GM23338 (cell line): ENCODE measurements at regions not wholly inside any gene's neighbourhood (a gene's known extent, or its start where the extent isn't known, plus 50 kb on each side); places are given as distances from the start of the nearest gene placed in this dataset.

Source experiments
- CREB1 ChIP-seq: fragments of 250-450 bp; sonication (Bioruptor Pico); IDR thresholded peaks from 2 replicates; pipeline ENCODE4 v1.5.0; 2020; ENCODE audit warnings: low read depth, mild to moderate bottlenecking, moderate library complexity
- CTCF ChIP-seq, 2 experiments: fragments of 200-600 bp in 1 of 2; sonication (generic) in 1 of 2; conservative IDR thresholded peaks; 2 replicates each; pipeline versions ENCODE4 v1.5.1 to v1.6.1; 2016 to 2017; ENCODE audit warnings: antibody characterized with exemption in 2 of 2, low read depth in 2 of 2, mild to moderate bottlenecking in 2 of 2, moderate library complexity in 1 of 2
- EZH2 ChIP-seq: fragments of 200-600 bp; sonication (generic); IDR thresholded peaks from one replicate; pipeline ENCODE4 v1.8.0; 2017; ENCODE audit warnings: antibody characterized with exemption, mild to moderate bottlenecking, low read depth; ENCODE audit not compliant: unreplicated experiment
- EZH2phosphoT487 ChIP-seq: fragments of 200-600 bp; sonication (generic); IDR thresholded peaks from one replicate; pipeline ENCODE4 v1.8.1; 2018; ENCODE audit warnings: antibody characterized with exemption; ENCODE audit not compliant: unreplicated experiment
- JUNB ChIP-seq: IDR thresholded peaks from one replicate; pipeline ENCODE4 v1.6.1; 2016; ENCODE audit warnings: antibody characterized with exemption; ENCODE audit not compliant: unreplicated experiment
- POLR2AphosphoS5 ChIP-seq: IDR thresholded peaks from 2 replicates; pipeline ENCODE4 v1.6.1; 2016; ENCODE audit warnings: antibody characterized with exemption, low read depth
- REST ChIP-seq: IDR thresholded peaks from one replicate; pipeline ENCODE4 v1.6.1; 2018; ENCODE audit warnings: antibody characterized with exemption; ENCODE audit not compliant: unreplicated experiment
- STAT1 ChIP-seq: IDR thresholded peaks from one replicate; pipeline ENCODE4 v1.6.1; 2016; ENCODE audit warnings: antibody characterized with exemption; ENCODE audit not compliant: unreplicated experiment
- TF ChIP-seq, protein P1 (sequence below): fragments of 250-450 bp; sonication (Bioruptor Pico); IDR thresholded peaks from 2 replicates; pipeline ENCODE4 v1.5.0; 2020; ENCODE audit warnings: mild to moderate bottlenecking, moderate library complexity

DNA sequence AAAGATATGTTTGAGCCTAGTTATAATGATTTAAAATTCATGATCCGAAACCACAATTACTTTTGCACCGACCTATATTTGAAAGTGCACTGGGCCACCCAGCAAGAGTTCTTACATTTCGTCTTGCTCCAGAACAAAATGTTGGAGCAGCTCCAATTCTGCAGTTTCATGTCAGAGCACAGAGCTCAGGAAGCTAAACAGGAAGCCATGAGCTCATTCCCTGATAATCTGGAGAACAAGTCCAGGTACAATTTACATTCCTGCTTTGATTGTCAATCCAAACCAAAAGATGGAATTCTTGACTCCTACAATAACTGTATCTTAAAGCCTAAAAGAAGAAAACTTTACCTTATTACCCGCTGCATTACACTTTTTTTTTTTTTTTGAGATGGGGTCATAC is 131.8 kb downstream of the KCTD12 start:
- TF ChIP-seq JUNB (no peak), EZH2 (no peak), CTCF (conservative IDR thresholded peaks at IDR 0.05; ENCODE audit: low read depth in 2 of 2) (no peak), REST (no peak), EZH2phosphoT487 (no peak), POLR2AphosphoS5 (no peak), STAT1 (no peak), CREB1 (no peak)
- TF ChIP-seq, protein P1, sequence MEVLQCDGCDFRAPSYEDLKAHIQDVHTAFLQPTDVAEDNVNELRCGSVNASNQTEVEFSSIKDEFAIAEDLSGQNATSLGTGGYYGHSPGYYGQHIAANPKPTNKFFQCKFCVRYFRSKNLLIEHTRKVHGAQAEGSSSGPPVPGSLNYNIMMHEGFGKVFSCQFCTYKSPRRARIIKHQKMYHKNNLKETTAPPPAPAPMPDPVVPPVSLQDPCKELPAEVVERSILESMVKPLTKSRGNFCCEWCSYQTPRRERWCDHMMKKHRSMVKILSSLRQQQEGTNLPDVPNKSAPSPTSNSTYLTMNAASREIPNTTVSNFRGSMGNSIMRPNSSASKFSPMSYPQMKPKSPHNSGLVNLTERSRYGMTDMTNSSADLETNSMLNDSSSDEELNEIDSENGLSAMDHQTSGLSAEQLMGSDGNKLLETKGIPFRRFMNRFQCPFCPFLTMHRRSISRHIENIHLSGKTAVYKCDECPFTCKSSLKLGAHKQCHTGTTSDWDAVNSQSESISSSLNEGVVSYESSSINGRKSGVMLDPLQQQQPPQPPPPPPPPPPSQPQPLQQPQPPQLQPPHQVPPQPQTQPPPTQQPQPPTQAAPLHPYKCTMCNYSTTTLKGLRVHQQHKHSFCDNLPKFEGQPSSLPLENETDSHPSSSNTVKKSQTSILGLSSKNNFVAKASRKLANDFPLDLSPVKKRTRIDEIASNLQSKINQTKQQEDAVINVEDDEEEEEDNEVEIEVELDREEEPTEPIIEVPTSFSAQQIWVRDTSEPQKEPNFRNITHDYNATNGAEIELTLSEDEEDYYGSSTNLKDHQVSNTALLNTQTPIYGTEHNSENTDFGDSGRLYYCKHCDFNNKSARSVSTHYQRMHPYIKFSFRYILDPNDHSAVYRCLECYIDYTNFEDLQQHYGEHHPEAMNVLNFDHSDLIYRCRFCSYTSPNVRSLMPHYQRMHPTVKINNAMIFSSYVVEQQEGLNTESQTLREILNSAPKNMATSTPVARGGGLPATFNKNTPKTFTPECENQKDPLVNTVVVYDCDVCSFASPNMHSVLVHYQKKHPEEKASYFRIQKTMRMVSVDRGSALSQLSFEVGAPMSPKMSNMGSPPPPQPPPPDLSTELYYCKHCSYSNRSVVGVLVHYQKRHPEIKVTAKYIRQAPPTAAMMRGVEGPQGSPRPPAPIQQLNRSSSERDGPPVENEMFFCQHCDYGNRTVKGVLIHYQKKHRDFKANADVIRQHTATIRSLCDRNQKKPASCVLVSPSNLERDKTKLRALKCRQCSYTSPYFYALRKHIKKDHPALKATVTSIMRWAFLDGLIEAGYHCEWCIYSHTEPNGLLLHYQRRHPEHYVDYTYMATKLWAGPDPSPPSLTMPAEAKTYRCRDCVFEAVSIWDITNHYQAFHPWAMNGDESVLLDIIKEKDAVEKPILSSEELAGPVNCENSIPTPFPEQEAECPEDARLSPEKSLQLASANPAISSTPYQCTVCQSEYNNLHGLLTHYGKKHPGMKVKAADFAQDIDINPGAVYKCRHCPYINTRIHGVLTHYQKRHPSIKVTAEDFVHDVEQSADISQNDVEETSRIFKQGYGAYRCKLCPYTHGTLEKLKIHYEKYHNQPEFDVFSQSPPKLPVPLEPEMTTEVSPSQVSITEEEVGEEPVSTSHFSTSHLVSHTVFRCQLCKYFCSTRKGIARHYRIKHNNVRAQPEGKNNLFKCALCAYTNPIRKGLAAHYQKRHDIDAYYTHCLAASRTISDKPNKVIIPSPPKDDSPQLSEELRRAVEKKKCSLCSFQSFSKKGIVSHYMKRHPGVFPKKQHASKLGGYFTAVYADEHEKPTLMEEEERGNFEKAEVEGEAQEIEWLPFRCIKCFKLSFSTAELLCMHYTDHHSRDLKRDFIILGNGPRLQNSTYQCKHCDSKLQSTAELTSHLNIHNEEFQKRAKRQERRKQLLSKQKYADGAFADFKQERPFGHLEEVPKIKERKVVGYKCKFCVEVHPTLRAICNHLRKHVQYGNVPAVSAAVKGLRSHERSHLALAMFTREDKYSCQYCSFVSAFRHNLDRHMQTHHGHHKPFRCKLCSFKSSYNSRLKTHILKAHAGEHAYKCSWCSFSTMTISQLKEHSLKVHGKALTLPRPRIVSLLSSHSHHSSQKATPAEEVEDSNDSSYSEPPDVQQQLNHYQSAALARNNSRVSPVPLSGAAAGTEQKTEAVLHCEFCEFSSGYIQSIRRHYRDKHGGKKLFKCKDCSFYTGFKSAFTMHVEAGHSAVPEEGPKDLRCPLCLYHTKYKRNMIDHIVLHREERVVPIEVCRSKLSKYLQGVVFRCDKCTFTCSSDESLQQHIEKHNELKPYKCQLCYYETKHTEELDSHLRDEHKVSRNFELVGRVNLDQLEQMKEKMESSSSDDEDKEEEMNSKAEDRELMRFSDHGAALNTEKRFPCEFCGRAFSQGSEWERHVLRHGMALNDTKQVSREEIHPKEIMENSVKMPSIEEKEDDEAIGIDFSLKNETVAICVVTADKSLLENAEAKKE (CRISPR knock-in tag), result no peak
